HCT116 (cell line): ENCODE measurements at regions not wholly inside any gene's neighbourhood (a gene's known extent, or its start where the extent isn't known, plus 50 kb on each side); places are given as distances from the start of the nearest gene placed in this dataset.

ENCODE experiments used
- ATAC-seq: fragments of 200-7000 bp; cut with Tn5 transposase; 2 replicates; pipeline ENCODE4 v1.9.1; 2020; ENCODE audit warnings: mild to moderate bottlenecking, moderate library complexity
- BruUV-seq: library from RNA; stranded (reverse); fragments of 400-500 nt; replicated peaks from 2 replicates; lab custom pipeline; 2021; lab: Mats Ljungman, UMichigan
- CTCF ChIA-PET: fragments of 300-600 bp; sonication (Branson Sonifier 250); formaldehyde crosslinking; loops from one replicate; lab custom pipeline; 2021; ENCODE audit warnings: antibody characterized with exemption; lab: Charles Lee
- POLR2A ChIA-PET: fragments of 300-600, 350-600 bp; sonication (Branson Sonifier 250); formaldehyde crosslinking; loops from one replicate; lab custom pipeline; 2021; ENCODE audit warnings: antibody characterized with exemption; lab: Charles Lee
- RAD21 ChIA-PET, 2 experiments: fragments of 300-600 bp; sonication (Branson Sonifier 250); formaldehyde crosslinking; loops; one replicate each; lab custom pipeline; 2023; ENCODE audit warnings: low total read pairs in 2 of 2; ENCODE audit not compliant: uncharacterized antibody in 2 of 2, unreplicated experiment in 2 of 2, low non-redundant PET in 1 of 2; lab: Charles Lee
- DNase-seq: peaks from one replicate; pipeline ENCODE4 v3.0.0-alpha.2; 2010; ENCODE audit warnings: low read depth, low spot score
- H2AFZ ChIP-seq: fragments of 200-600 bp; shearing (Covaris generic), sonication (generic); 2 replicates; pipeline ENCODE4 v1.6.1; 2017; ENCODE audit warnings: low read depth, mixed run types, mixed read lengths, antibody characterized with exemption, low read length; ENCODE audit not compliant: poor library complexity, severe bottlenecking
- H3K27ac ChIP-seq: 2 replicates; pipeline ENCODE4 v1.5.1; 2012; ENCODE audit warnings: low read depth, low read length
- H3K27me3 ChIP-seq: fragments of 200-600 bp; sonication (generic); 2 replicates; pipeline ENCODE4 v1.6.1; 2016; ENCODE audit warnings: mixed run types, low read length, mixed read lengths; ENCODE audit not compliant: insufficient read depth
- H3K36me3 ChIP-seq, 2 experiments: fragments of 200-500 bp in 1 of 2; fragments of 200-600 bp in 1 of 2; sonication (Bioruptor generic) in 1 of 2; sonication (generic) in 1 of 2; 2 replicates each; pipeline versions ENCODE4 v1.5.1 to v1.6.1; 2014 to 2016; ENCODE audit warnings: low read length in 2 of 2, inconsistent platforms in 1 of 2, mixed read lengths in 1 of 2, mixed run types in 1 of 2; ENCODE audit not compliant: insufficient read depth in 2 of 2, control insufficient read depth in 1 of 2
- H3K4me1 ChIP-seq, 2 experiments: fragments of 200-600 bp in 1 of 2; sonication (generic) in 1 of 2; 2 replicates each; pipeline versions ENCODE4 v1.5.1 to v1.6.1; 2012 to 2017; ENCODE audit warnings: low read length in 2 of 2, inconsistent platforms in 1 of 2, mild to moderate bottlenecking in 1 of 2, mixed read lengths in 1 of 2, mixed run types in 1 of 2, moderate library complexity in 1 of 2; ENCODE audit not compliant: insufficient read depth in 2 of 2, control insufficient read depth in 1 of 2
- H3K4me2 ChIP-seq: fragments of 200-600 bp; sonication (generic); 2 replicates; pipeline ENCODE4 v1.6.1; 2017; ENCODE audit warnings: mixed run types, low read length, mixed read lengths
- H3K4me3 ChIP-seq, 2 experiments: fragments of 200-600 bp in 1 of 2; sonication (generic) in 1 of 2; replicated peaks in 1 of 2; 2 replicates each; pipeline ENCODE4 v1.5.1; 2011 to 2016; ENCODE audit warnings: low read length in 2 of 2, control low read depth in 1 of 2, low read depth in 1 of 2, mild to moderate bottlenecking in 1 of 2, mixed read lengths in 1 of 2, mixed run types in 1 of 2
- H3K79me2 ChIP-seq: fragments of 200-600 bp; sonication (generic); 2 replicates; pipeline ENCODE4 v1.6.1; 2017; ENCODE audit warnings: mild to moderate bottlenecking, mixed run types, low read length, moderate library complexity, mixed read lengths; ENCODE audit not compliant: insufficient read depth
- H3K9ac ChIP-seq: fragments of 200-600 bp; sonication (generic); 2 replicates; pipeline ENCODE4 v1.6.1; 2016; ENCODE audit warnings: low read length, mixed read lengths
- H3K9me2 ChIP-seq: fragments of 200-600 bp; sonication (generic), shearing (Covaris generic); 2 replicates; pipeline ENCODE4 v1.6.1; 2017; ENCODE audit warnings: mixed run types, mild to moderate bottlenecking, moderate library complexity; ENCODE audit not compliant: insufficient read depth
- H3K9me3 ChIP-seq, 2 experiments: fragments of 200-500 bp in 1 of 2; fragments of 200-600 bp in 1 of 2; sonication (Bioruptor generic) in 1 of 2; sonication (generic) in 1 of 2; 2 replicates each; pipeline ENCODE4 v1.6.1; 2014 to 2017; ENCODE audit warnings: low read length in 2 of 2, mixed read lengths in 2 of 2, inconsistent platforms in 1 of 2, low read depth in 1 of 2, mild to moderate bottlenecking in 1 of 2, mixed run types in 1 of 2, moderate library complexity in 1 of 2; ENCODE audit not compliant: control insufficient read depth in 1 of 2, insufficient read depth in 1 of 2
- H4K20me1 ChIP-seq: fragments of 200-600 bp; sonication (generic), shearing (Covaris generic); 2 replicates; pipeline ENCODE4 v1.6.1; 2017; ENCODE audit warnings: mixed run types, mild to moderate bottlenecking, moderate library complexity; ENCODE audit not compliant: insufficient read depth
- ATF3 ChIP-seq: IDR thresholded peaks from 2 replicates; pipeline ENCODE4 v1.6.1; 2012
- CTCF ChIP-seq, 3 experiments: fragments of 200-600 bp in 1 of 3; sonication (generic) in 1 of 3; IDR thresholded peaks in 2 of 3; conservative IDR thresholded peaks in 1 of 3; 2 replicates each; pipeline ENCODE4 v1.5.1; 2012 to 2017; ENCODE audit warnings: low read depth in 2 of 3, low read length in 2 of 3, antibody characterized with exemption in 1 of 3, borderline replicate concordance in 1 of 3, control low read depth in 1 of 3, mild to moderate bottlenecking in 1 of 3, mixed read lengths in 1 of 3, mixed run types in 1 of 3, moderate library complexity in 1 of 3; ENCODE audit not compliant: insufficient read depth in 1 of 3
- ELF1 ChIP-seq: IDR thresholded peaks from 2 replicates; pipeline ENCODE4 v1.6.1; 2012; ENCODE audit warnings: low read depth, borderline replicate concordance
- EZH2phosphoT487 ChIP-seq: fragments of 200-600 bp; IDR thresholded peaks from 2 replicates; pipeline ENCODE4 v1.6.1; 2018; ENCODE audit warnings: antibody characterized with exemption, borderline replicate concordance
- FOSL1 ChIP-seq: IDR thresholded peaks from 2 replicates; pipeline ENCODE4 v1.6.1; 2012; ENCODE audit warnings: low read depth
- POLR2A ChIP-seq: IDR thresholded peaks from 2 replicates; pipeline ENCODE4 v1.7.0; 2011; ENCODE audit warnings: borderline replicate concordance; ENCODE audit not compliant: insufficient read depth, insufficient read length; ENCODE audit errors: extremely low read depth
- POLR2AphosphoS5 ChIP-seq: IDR thresholded peaks from 2 replicates; pipeline ENCODE4 v1.6.1; 2011; ENCODE audit warnings: mild to moderate bottlenecking, low read depth, low read length, moderate library complexity
- RAD21 ChIP-seq: IDR thresholded peaks from 2 replicates; pipeline ENCODE4 v1.6.1; 2012; ENCODE audit warnings: low read depth, mild to moderate bottlenecking
- SIN3A ChIP-seq: IDR thresholded peaks from 2 replicates; pipeline ENCODE4 v1.6.1; 2012; ENCODE audit warnings: low read depth
- SP1 ChIP-seq: IDR thresholded peaks from 2 replicates; pipeline ENCODE4 v1.6.1; 2012; ENCODE audit warnings: low read depth
- YY1 ChIP-seq: IDR thresholded peaks from 2 replicates; pipeline ENCODE4 v1.6.1; 2011; ENCODE audit warnings: low read length, low read depth, moderate library complexity, mild to moderate bottlenecking; ENCODE audit not compliant: insufficient replicate concordance; ENCODE audit errors: extremely low read depth
- intact Hi-C: fragments of 100-400 bp; cut with micrococcal nuclease; formaldehyde crosslinking; loops from 2 replicates; pipeline ENCODE4 v1.10.0; 2022
- TF ChIP-seq, protein P1 (sequence below): IDR thresholded peaks from 2 replicates; pipeline ENCODE4 v1.6.1; 2012; ENCODE audit warnings: low read depth

GRCh38 chr11:32006799-32007388, 84.0 kb upstream of the RCN1 start:
- H3K79me2 ChIP-seq: no peaks in the 10 kb centered on the region

More at GRCh38 chr11:32006799-32007388, 84.0 kb upstream of the RCN1 start:
- H3K4me1 ChIP-seq: no peaks in the 10 kb centered on the region
- peak overlapping the region; percentile 50 for H2AFZ ChIP-seq
- DNase-seq (peak; percentile 35), ATAC-seq (peak; percentile 93)
- H3K9me2 ChIP-seq: no peaks in the 10 kb centered on the region
- no peaks in the 10 kb centered on the region for H3K9me3 ChIP-seq
- no TSS peak for BruUV-seq
- ChIA-PET POLR2A (no interaction called here), CTCF (interaction anchor here (0.6 to 1.4 kb wide), 13 partner anchors 9 to 900 kb away, joined by 3 to 10 read pairs (median 5); no protein-coding TSS in a partner anchor), RAD21 (no interaction called here)
- no peak overlapping the region for H3K4me3 ChIP-seq
- no peak overlapping the region for H3K27ac ChIP-seq
- no peak overlapping the region for H3K4me2 ChIP-seq
- H3K36me3 ChIP-seq: no peaks in the 10 kb centered on the region
- H3K9ac ChIP-seq: no peak overlapping the region
- H3K27me3 ChIP-seq: peaks cover 34% of the 10 kb centered on the region
- intact Hi-C loops: loop anchor here (2.0 to 5.0 kb wide), 2 partner anchors 170 to 610 kb away; no protein-coding TSS in a partner anchor
- TF ChIP-seq ELF1 (no peak), POLR2AphosphoS5 (no peak), ATF3 (no peak), RAD21 (peak; percentile 56), POLR2A (no peak), EZH2phosphoT487 (no peak), SIN3A (no peak), CTCF (IDR thresholded peaks at IDR 0.05 in 2 of 3, conservative IDR thresholded peaks at IDR 0.05 in 1 of 3; ENCODE audit: borderline replicate concordance in 1 of 3, insufficient read depth in 1 of 3, low read depth in 2 of 3, low read length in 2 of 3) (peak; percentile 46 to 77 (median 73); a peak in 5 of 6 replicates), YY1 (no peak), FOSL1 (no peak), SP1 (no peak)
- TF ChIP-seq, protein P1, sequence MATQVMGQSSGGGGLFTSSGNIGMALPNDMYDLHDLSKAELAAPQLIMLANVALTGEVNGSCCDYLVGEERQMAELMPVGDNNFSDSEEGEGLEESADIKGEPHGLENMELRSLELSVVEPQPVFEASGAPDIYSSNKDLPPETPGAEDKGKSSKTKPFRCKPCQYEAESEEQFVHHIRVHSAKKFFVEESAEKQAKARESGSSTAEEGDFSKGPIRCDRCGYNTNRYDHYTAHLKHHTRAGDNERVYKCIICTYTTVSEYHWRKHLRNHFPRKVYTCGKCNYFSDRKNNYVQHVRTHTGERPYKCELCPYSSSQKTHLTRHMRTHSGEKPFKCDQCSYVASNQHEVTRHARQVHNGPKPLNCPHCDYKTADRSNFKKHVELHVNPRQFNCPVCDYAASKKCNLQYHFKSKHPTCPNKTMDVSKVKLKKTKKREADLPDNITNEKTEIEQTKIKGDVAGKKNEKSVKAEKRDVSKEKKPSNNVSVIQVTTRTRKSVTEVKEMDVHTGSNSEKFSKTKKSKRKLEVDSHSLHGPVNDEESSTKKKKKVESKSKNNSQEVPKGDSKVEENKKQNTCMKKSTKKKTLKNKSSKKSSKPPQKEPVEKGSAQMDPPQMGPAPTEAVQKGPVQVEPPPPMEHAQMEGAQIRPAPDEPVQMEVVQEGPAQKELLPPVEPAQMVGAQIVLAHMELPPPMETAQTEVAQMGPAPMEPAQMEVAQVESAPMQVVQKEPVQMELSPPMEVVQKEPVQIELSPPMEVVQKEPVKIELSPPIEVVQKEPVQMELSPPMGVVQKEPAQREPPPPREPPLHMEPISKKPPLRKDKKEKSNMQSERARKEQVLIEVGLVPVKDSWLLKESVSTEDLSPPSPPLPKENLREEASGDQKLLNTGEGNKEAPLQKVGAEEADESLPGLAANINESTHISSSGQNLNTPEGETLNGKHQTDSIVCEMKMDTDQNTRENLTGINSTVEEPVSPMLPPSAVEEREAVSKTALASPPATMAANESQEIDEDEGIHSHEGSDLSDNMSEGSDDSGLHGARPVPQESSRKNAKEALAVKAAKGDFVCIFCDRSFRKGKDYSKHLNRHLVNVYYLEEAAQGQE: no peak
- TF ChIP-seq, all 23 proteins: peak for 2
- no peaks in the 10 kb centered on the region for H4K20me1 ChIP-seq
